ENCODE measurements at regions not wholly inside any gene's neighbourhood (a gene's known extent, or its start where the extent isn't known, plus 50 kb on each side); places are given as distances from the start of the nearest gene placed in this dataset.

GRCh38 chrX:45862801-45863200, 662.1 kb upstream of the DIPK2B start:
- H2AFZ ChIP-seq (ENCODE audit: low read depth, low read length), result no peak overlapping the region
- intact Hi-C loops (cut with micrococcal nuclease), result no loop called here
- no peak overlapping the region for H3K9ac ChIP-seq (replicated peaks; ENCODE audit: extremely low read depth, insufficient read depth, low read length)
- H3K4me2 ChIP-seq (ENCODE audit: insufficient read depth, low read length), result no peak overlapping the region
- no peak overlapping the region for H3K27ac ChIP-seq (ENCODE audit: insufficient read depth, low read depth, low read length)
- H4K20me1 ChIP-seq (replicated peaks; ENCODE audit: control insufficient read depth, extremely low read depth, insufficient read depth, low read length), result no peaks in the 10 kb centered on the region
- H3K36me3 ChIP-seq (ENCODE audit: control insufficient read depth in 2 of 2, extremely low read depth in 1 of 2, insufficient read depth in 2 of 2, low read length in 2 of 2), result no peaks in the 10 kb centered on the region
- POLR2A ChIA-PET, result no interaction called here
- no peaks in the 10 kb centered on the region for H3K79me2 ChIP-seq (ENCODE audit: control insufficient read depth, insufficient read depth, low read length)
- TF ChIP-seq CTCF (IDR thresholded peaks at IDR 0.05; ENCODE audit: extremely low read depth in 1 of 2, insufficient read depth in 1 of 2, low read depth in 1 of 2, low read length in 2 of 2), result no peak
- TF ChIP-seq GATA2 (IDR thresholded peaks at IDR 0.05; ENCODE audit: insufficient read depth, insufficient read length, low read depth, low read length), result no peak
- TF ChIP-seq POLR2AphosphoS5 (IDR thresholded peaks at IDR 0.05; ENCODE audit: insufficient read depth, low read depth, low read length), result no peak
- no peak for TF ChIP-seq MYC (IDR thresholded peaks at IDR 0.05; ENCODE audit: low read depth, low read length)
- TF ChIP-seq POLR2A (IDR thresholded peaks at IDR 0.05; ENCODE audit: low read depth, low read length), result no peak
- H3K4me3 ChIP-seq (replicated peaks in 1 of 3; ENCODE audit: insufficient read depth in 1 of 3, low read depth in 1 of 3, low read length in 3 of 3), result no peak overlapping the region
- BruUV-seq (replicated peaks), result no TSS peak
- no peaks in the 10 kb centered on the region for H3K9me1 ChIP-seq (replicated peaks; ENCODE audit: control insufficient read depth, extremely low read depth, insufficient read depth, low read length)
- CTCF ChIA-PET, result no interaction called here
- H3K9me3 ChIP-seq (replicated peaks; ENCODE audit: control insufficient read depth, insufficient read depth, low read length), result no peaks in the 10 kb centered on the region
- FAIRE-seq (no peak), DNase-seq (ENCODE audit: low read depth, low spot score) (no peak)
- no peaks in the 10 kb centered on the region for H3K4me1 ChIP-seq (ENCODE audit: control insufficient read depth, extremely low read depth, insufficient read depth, low read length)
- H3K27me3 ChIP-seq (ENCODE audit: control insufficient read depth in 2 of 2, insufficient read depth in 2 of 2, low read length in 2 of 2), result peaks cover 0 to 5% of the 10 kb centered on the region in 2 experiments
- dilution Hi-C loops (cut with MboI; ENCODE audit: extremely low pct_ligation_motif_present, low sequenced_read_pairs), result no loop called here

- Histone ChIP-seq H3K36me3 (ENCODE audit: control insufficient read depth in 2 of 2, extremely low read depth in 1 of 2, insufficient read depth in 2 of 2, low read length in 2 of 2) (no peaks in the 10 kb centered on the region), H3K4me1 (ENCODE audit: control insufficient read depth, extremely low read depth, insufficient read depth, low read length) (no peaks in the 10 kb centered on the region), H3K9me1 (replicated peaks; ENCODE audit: control insufficient read depth, extremely low read depth, insufficient read depth, low read length) (no peaks in the 10 kb centered on the region), H3K9ac (replicated peaks; ENCODE audit: extremely low read depth, insufficient read depth, low read length) (no peak overlapping the region), H3K9me3 (replicated peaks; ENCODE audit: control insufficient read depth, insufficient read depth, low read length) (no peaks in the 10 kb centered on the region), H3K79me2 (ENCODE audit: control insufficient read depth, insufficient read depth, low read length) (no peaks in the 10 kb centered on the region), H4K20me1 (replicated peaks; ENCODE audit: control insufficient read depth, extremely low read depth, insufficient read depth, low read length) (no peaks in the 10 kb centered on the region), H3K27ac (ENCODE audit: insufficient read depth, low read depth, low read length) (no peak overlapping the region), H3K27me3 (ENCODE audit: control insufficient read depth in 2 of 2, insufficient read depth in 2 of 2, low read length in 2 of 2) (peaks cover 0 to 3% of the 10 kb centered on the region in 2 experiments), H3K4me3 (replicated peaks in 1 of 3; ENCODE audit: insufficient read depth in 1 of 3, low read depth in 1 of 3, low read length in 3 of 3) (no peak overlapping the region), H2AFZ (ENCODE audit: low read depth, low read length) (no peak overlapping the region), H3K4me2 (ENCODE audit: insufficient read depth, low read length) (no peak overlapping the region)
- intact Hi-C loops (cut with micrococcal nuclease) (no loop called here), dilution Hi-C loops (cut with MboI; ENCODE audit: extremely low pct_ligation_motif_present, low sequenced_read_pairs) (no loop called here)
- no TSS peak for BruUV-seq (replicated peaks)
- ChIA-PET POLR2A (no interaction called here), CTCF (no interaction called here)
- DNase-seq (ENCODE audit: low read depth, low spot score), result no peak
- FAIRE-seq, result no peak
- no peak for TF ChIP-seq MYC (IDR thresholded peaks at IDR 0.05; ENCODE audit: low read depth, low read length)
- TF ChIP-seq FOS (IDR thresholded peaks at IDR 0.05; ENCODE audit: borderline replicate concordance, insufficient read depth, low read length), result no peak
- no peak for TF ChIP-seq POLR2AphosphoS5 (IDR thresholded peaks at IDR 0.05; ENCODE audit: insufficient read depth, low read depth, low read length)
- TF ChIP-seq GATA2 (IDR thresholded peaks at IDR 0.05; ENCODE audit: insufficient read depth, insufficient read length, low read depth, low read length), result no peak
- TF ChIP-seq MAX (IDR thresholded peaks at IDR 0.05; ENCODE audit: insufficient read depth, insufficient read length), result no peak
- no peak for TF ChIP-seq JUN (IDR thresholded peaks at IDR 0.05; ENCODE audit: borderline replicate concordance, insufficient read depth, insufficient read length, low read depth)
- TF ChIP-seq CTCF (IDR thresholded peaks at IDR 0.05; ENCODE audit: extremely low read depth in 1 of 2, insufficient read depth in 1 of 2, low read depth in 1 of 2, low read length in 2 of 2), result no peak
- no peak for TF ChIP-seq EZH2 (IDR thresholded peaks at IDR 0.05; ENCODE audit: borderline replicate concordance, low read depth, low read length, severe bottlenecking)
- no peak for TF ChIP-seq POLR2A (IDR thresholded peaks at IDR 0.05; ENCODE audit: low read depth, low read length)
Observed at GRCh38 chrX:45860450-45860849, 659.8 kb upstream of the DIPK2B start.
